Muscle of back (tissue), 3 donors: ENCODE measurements at regions not wholly inside any gene's neighbourhood (a gene's known extent, or its start where the extent isn't known, plus 50 kb on each side); places are given as distances from the start of the nearest gene placed in this dataset.
"Not testable (repeated sequence)": the region's sequence is repeated elsewhere in the genome, so short reads cannot be mapped to it uniquely, and the experiment has no call there.

ENCODE experiments used
- DNase-seq, 3 donors: peaks; one replicate each; pipeline versions ENCODE4 v3.0.0 to v3.0.0-alpha.2; 2013

- peak in 1 of 3 donors; percentile 43 for DNase-seq
These were observed 1172.2 kb upstream of the CITED2 start for GRCh38 chr6:140546640-140547039.

GRCh38 chr6:140544431-140544830, 1170.0 kb upstream of the CITED2 start:
- DNase-seq = no peak

GRCh38 chr6:140542863-140543262, 1168.4 kb upstream of the CITED2 start:
- no peak for DNase-seq

- peak in 2 of 3 donors; percentile 16 to 30 for DNase-seq
These were observed 1166.8 kb upstream of the CITED2 start for GRCh38 chr6:140541288-140541687.

- DNase-seq = no peak
These were observed 1166.3 kb upstream of the CITED2 start for GRCh38 chr6:140540743-140541142.

- DNase-seq = peak in 1 of 3 donors; percentile 25
These were observed 1164.5 kb upstream of the CITED2 start for GRCh38 chr6:140538926-140539325.

- peak; percentile 56 to 99 (median 76) for DNase-seq
These were observed 1163.6 kb upstream of the CITED2 start for GRCh38 chr6:140537834-140538705.

GRCh38 chr6:140537211-140537610, 1162.8 kb upstream of the CITED2 start:
- DNase-seq = peak; percentile 27 to 79 (median 37)

GRCh38 chr6:140535511-140535910, 1161.1 kb upstream of the CITED2 start:
- no peak for DNase-seq

- no peak for DNase-seq
These were observed 1159.1 kb upstream of the CITED2 start for GRCh38 chr6:140533526-140533925.

- no peak for DNase-seq
These were observed 1130.3 kb upstream of the CITED2 start for GRCh38 chr6:140504776-140505175.

GRCh38 chr6:140500849-140501248, 1126.4 kb upstream of the CITED2 start:
- no peak for DNase-seq

- no peak for DNase-seq
These were observed 1125.2 kb upstream of the CITED2 start for GRCh38 chr6:140499607-140500006.

- no peak for DNase-seq
These were observed 1120.1 kb upstream of the CITED2 start for GRCh38 chr6:140494321-140495108.

GRCh38 chr6:140493470-140493869, 1119.0 kb upstream of the CITED2 start:
- DNase-seq = not testable (repeated sequence)

GRCh38 chr6:140490081-140490480, 1115.6 kb upstream of the CITED2 start:
- no peak for DNase-seq

- no peak for DNase-seq
These were observed 1113.1 kb upstream of the CITED2 start for GRCh38 chr6:140487586-140487985.

GRCh38 chr6:140486450-140487361, 1112.3 kb upstream of the CITED2 start:
- no peak for DNase-seq

- DNase-seq = peak in 1 of 3 donors; percentile 76
These were observed 1111.4 kb upstream of the CITED2 start for GRCh38 chr6:140485740-140486449.

- peak; percentile 59 to 87 (median 69) for DNase-seq
These were observed 1106.4 kb upstream of the CITED2 start for GRCh38 chr6:140480852-140481251.

- DNase-seq = no peak
These were observed 1104.2 kb upstream of the CITED2 start for GRCh38 chr6:140478631-140479030.
